Smooth muscle cell (in vitro differentiated cells): ENCODE measurements at regions not wholly inside any gene's neighbourhood (a gene's known extent, or its start where the extent isn't known, plus 50 kb on each side); places are given as distances from the start of the nearest gene placed in this dataset.

ENCODE experiments used
- DNase-seq: peaks from one replicate; lab custom pipeline; 2025; ENCODE audit not compliant: unreplicated experiment; lab: John Stamatoyannopoulos, UW
- H2AFZ ChIP-seq: fragments of 200-600 bp; sonication (generic); 2 replicates; pipeline ENCODE4 v1.6.0; 2016; ENCODE audit warnings: antibody characterized with exemption, low read depth, mild to moderate bottlenecking
- H3F3A ChIP-seq: fragments of 200-600 bp; sonication (generic); 2 replicates; pipeline ENCODE4 v1.6.0; 2017; ENCODE audit warnings: antibody characterized with exemption, low read depth
- H3K27ac ChIP-seq: fragments of 200-600 bp; sonication (generic); 2 replicates; pipeline ENCODE4 v1.5.1; 2016; ENCODE audit warnings: low read depth, mild to moderate bottlenecking
- H3K27me3 ChIP-seq: fragments of 200-600 bp; sonication (generic); 2 replicates; pipeline ENCODE4 v1.6.1; 2016; ENCODE audit warnings: low read depth, mild to moderate bottlenecking
- H3K36me3 ChIP-seq: fragments of 200-600 bp; sonication (generic); 2 replicates; pipeline ENCODE4 v1.5.1; 2016; ENCODE audit warnings: low read depth
- H3K4me1 ChIP-seq: fragments of 200-600 bp; sonication (generic); 2 replicates; pipeline ENCODE4 v1.5.1; 2016; ENCODE audit warnings: low read depth
- H3K4me2 ChIP-seq: fragments of 200-600 bp; sonication (generic); 2 replicates; pipeline ENCODE4 v1.6.0; 2016; ENCODE audit warnings: mild to moderate bottlenecking
- H3K4me3 ChIP-seq: fragments of 200-600 bp; sonication (generic); 2 replicates; pipeline ENCODE4 v1.5.1; 2016; ENCODE audit warnings: mild to moderate bottlenecking
- H3K79me2 ChIP-seq: fragments of 200-600 bp; sonication (generic); 2 replicates; pipeline ENCODE4 v1.6.0; 2016; ENCODE audit warnings: low read depth, mild to moderate bottlenecking
- H3K9ac ChIP-seq: fragments of 200-600 bp; sonication (generic); 2 replicates; pipeline ENCODE4 v1.6.0; 2016; ENCODE audit warnings: low read depth
- H3K9me3 ChIP-seq: fragments of 200-600 bp; sonication (generic); replicated peaks from 2 replicates; pipeline ENCODE4 v1.5.1; 2016; ENCODE audit warnings: low read depth
- H4K20me1 ChIP-seq: fragments of 200-600 bp; sonication (generic); 2 replicates; pipeline ENCODE4 v1.6.0; 2016; ENCODE audit warnings: low read depth
- WGBS: methylation state at CpG from one replicate; pipeline ENCODE4 v1.1.7; 2016; ENCODE audit warnings: low lambda C conversion rate; 5-methylcytosine and 5-hydroxymethylcytosine counted together
- TF ChIP-seq, protein P1 (sequence below): fragments of 200-600 bp; sonication (generic); IDR thresholded peaks from 2 replicates; pipeline ENCODE4 v1.5.1; 2017; ENCODE audit warnings: borderline replicate concordance, mild to moderate bottlenecking, antibody characterized with exemption; ENCODE audit not compliant: insufficient read depth, poor library complexity, severe bottlenecking

DNA sequence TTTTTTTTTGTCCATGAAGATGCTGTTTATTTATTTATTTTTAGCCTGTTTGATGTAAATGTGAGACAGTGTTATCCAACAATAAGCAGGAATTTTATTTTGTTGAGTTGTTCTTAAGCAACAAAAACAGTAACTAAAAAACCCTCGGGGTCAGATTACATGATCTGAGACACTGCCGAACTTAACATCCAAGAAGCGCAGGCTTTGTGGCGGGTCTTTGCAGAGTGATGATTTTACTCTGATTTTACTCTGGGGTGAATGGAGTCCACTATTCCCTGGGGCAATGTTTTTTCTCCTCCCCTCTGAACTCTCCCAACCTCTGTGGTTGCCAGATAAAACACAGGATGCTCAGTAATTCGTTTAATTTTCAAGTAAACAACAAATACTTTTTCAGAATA, 450.1 kb upstream of the B3GAT1 start:
- H3K27ac ChIP-seq = no peak overlapping the region
- H4K20me1 ChIP-seq = no peaks in the 10 kb centered on the region
- H3F3A ChIP-seq = no peaks in the 10 kb centered on the region
- H3K9me3 ChIP-seq = no peaks in the 10 kb centered on the region
- no peak overlapping the region for H2AFZ ChIP-seq
- no peaks in the 10 kb centered on the region for H3K79me2 ChIP-seq
- H3K4me1 ChIP-seq = no peaks in the 10 kb centered on the region
- DNase-seq = no peak
- 66% methylated on average over 5 of the region's 5 CpGs for WGBS
- TF ChIP-seq, protein P1, sequence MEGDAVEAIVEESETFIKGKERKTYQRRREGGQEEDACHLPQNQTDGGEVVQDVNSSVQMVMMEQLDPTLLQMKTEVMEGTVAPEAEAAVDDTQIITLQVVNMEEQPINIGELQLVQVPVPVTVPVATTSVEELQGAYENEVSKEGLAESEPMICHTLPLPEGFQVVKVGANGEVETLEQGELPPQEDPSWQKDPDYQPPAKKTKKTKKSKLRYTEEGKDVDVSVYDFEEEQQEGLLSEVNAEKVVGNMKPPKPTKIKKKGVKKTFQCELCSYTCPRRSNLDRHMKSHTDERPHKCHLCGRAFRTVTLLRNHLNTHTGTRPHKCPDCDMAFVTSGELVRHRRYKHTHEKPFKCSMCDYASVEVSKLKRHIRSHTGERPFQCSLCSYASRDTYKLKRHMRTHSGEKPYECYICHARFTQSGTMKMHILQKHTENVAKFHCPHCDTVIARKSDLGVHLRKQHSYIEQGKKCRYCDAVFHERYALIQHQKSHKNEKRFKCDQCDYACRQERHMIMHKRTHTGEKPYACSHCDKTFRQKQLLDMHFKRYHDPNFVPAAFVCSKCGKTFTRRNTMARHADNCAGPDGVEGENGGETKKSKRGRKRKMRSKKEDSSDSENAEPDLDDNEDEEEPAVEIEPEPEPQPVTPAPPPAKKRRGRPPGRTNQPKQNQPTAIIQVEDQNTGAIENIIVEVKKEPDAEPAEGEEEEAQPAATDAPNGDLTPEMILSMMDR = no peak
- no peak overlapping the region for H3K9ac ChIP-seq
- no peak overlapping the region for H3K4me3 ChIP-seq
- no peak overlapping the region for H3K4me2 ChIP-seq
- no peaks in the 10 kb centered on the region for H3K36me3 ChIP-seq
- H3K27me3 ChIP-seq = peaks cover 3% of the 10 kb centered on the region

DNA sequence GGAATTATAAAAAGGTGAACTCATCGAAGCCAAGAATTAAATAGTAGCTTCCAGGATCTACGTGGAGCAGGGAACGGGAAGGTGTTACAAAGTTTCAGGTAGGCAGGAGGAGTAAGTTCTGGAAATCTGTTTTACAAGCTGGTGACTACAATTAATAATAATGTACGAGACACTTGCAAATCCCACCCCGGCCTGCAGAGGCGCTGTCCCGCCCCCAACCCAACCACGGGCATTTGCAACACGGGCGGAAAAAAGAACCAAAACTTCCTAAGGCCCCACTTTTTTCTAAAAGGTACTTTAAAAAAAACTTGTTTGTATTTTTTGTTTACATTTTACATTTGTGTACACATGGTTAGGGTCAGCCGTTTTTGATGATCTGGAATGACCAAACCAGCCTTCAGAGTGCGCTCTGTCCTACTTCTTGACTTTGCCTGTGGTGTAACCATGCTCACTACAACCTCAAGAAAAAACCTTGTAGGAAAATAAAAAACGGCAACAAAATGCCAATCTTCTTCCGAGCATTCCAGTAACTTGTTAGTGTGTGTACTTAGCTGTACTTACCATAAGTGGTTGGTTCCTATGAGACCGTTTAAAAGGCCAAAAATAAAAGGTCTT, 449.6 kb upstream of the B3GAT1 start:
- 89% methylated on average over 15 of the region's 15 CpGs for WGBS
- Histone ChIP-seq H3K4me2 (no peak overlapping the region), H3K9ac (no peak overlapping the region), H2AFZ (no peak overlapping the region), H3K27ac (no peak overlapping the region), H3K4me3 (no peak overlapping the region), H3K36me3 (no peaks in the 10 kb centered on the region), H3F3A (no peaks in the 10 kb centered on the region), H4K20me1 (no peaks in the 10 kb centered on the region), H3K27me3 (peaks cover 8% of the 10 kb centered on the region), H3K9me3 (no peaks in the 10 kb centered on the region), H3K4me1 (no peaks in the 10 kb centered on the region), H3K79me2 (no peaks in the 10 kb centered on the region)
- no peak for DNase-seq
- TF ChIP-seq, protein P1 = no peak

DNA sequence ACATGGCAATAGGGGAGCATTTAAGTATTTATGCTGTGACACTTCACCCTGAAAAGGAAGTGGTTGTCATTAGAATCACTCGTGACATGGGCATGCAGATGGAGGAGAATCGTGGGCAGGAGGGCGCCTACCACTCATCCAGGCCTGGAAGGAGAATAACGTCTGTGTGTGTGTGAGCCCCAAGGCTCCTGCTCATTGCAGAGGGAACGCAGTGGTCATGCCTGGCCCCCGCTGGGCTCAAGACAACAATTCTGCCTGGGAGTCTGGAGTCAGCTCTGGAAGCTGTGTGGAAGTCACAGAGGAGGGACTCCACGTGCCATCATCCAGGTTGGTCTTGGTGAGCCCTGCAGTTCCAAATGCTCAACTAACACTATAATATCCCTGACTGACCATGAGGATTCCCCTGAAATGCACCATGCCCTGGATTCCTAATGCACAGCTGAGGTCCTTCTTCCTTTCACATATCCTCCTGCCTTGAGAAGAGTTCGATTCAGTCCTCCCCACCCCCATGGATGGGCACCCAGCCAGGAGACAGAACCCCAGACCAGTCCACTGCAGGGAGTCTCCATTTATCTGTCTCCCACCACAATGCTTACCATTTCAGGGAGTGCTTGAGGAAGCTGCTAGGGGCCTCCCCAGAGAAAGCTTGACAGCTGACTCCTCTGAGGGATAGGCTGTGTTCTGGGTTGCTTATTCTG, 446.9 kb upstream of the B3GAT1 start:
- Histone ChIP-seq H3K27ac (no peak overlapping the region), H3K4me1 (no peaks in the 10 kb centered on the region), H2AFZ (no peak overlapping the region), H3K36me3 (no peaks in the 10 kb centered on the region), H4K20me1 (no peaks in the 10 kb centered on the region), H3K4me3 (no peak overlapping the region), H3K27me3 (peaks cover 5% of the 10 kb centered on the region), H3K4me2 (no peak overlapping the region), H3K79me2 (no peaks in the 10 kb centered on the region), H3K9me3 (no peaks in the 10 kb centered on the region), H3K9ac (no peak overlapping the region), H3F3A (no peaks in the 10 kb centered on the region)
- TF ChIP-seq, protein P1 = no peak
- WGBS = 88% methylated on average over 8 of the region's 8 CpGs
- no peak for DNase-seq

DNA sequence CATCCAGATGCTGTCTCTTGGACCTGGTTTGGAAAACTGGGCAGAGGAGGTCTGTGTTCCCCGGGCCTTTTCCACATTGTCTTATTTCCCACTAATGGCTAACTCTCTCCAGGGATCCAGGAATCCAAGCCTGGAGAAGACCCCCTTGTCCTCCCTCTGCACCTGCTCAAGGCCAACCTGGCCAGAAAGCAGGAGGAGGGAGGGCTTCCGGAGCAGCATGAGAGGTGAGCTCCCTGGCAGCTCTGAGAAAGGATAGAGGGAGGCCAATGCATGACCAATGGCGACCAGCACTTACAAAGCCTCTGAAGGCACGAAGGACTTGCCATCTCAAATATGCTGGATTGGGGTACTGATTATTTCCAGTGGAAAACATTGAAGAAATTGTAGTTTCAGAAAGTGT, 445.0 kb upstream of the B3GAT1 start:
- no peaks in the 10 kb centered on the region for H3K4me1 ChIP-seq
- no peaks in the 10 kb centered on the region for H3F3A ChIP-seq
- no peak overlapping the region for H2AFZ ChIP-seq
- H3K27me3 ChIP-seq = peaks cover 5% of the 10 kb centered on the region
- H3K9ac ChIP-seq = no peak overlapping the region
- WGBS = 92% methylated on average over 4 of the region's 4 CpGs
- H3K9me3 ChIP-seq = no peaks in the 10 kb centered on the region
- DNase-seq = no peak
- H3K36me3 ChIP-seq = no peaks in the 10 kb centered on the region
- H3K79me2 ChIP-seq = no peaks in the 10 kb centered on the region
- TF ChIP-seq, protein P1 = no peak
- no peaks in the 10 kb centered on the region for H4K20me1 ChIP-seq
- no peak overlapping the region for H3K4me3 ChIP-seq
- H3K27ac ChIP-seq = no peak overlapping the region
- no peak overlapping the region for H3K4me2 ChIP-seq
